Ovary (tissue), 7 donors: ENCODE measurements at regions not wholly inside any gene's neighbourhood (a gene's known extent, or its start where the extent isn't known, plus 50 kb on each side); places are given as distances from the start of the nearest gene placed in this dataset.

Experiments used
- DNase-seq, 5 donors: peaks; one replicate each; pipeline ENCODE4 v3.0.0-alpha.2; 2019 to 2020
- H3K27ac ChIP-seq, 2 donors: fragments of 200-600 bp; one replicate each; pipeline versions ENCODE4 v1.5.1 to v1.8.0; 2019 to 2022
- H3K27me3 ChIP-seq: fragments of 200-600 bp; one replicate; pipeline ENCODE4 v1.8.0; 2022
- H3K36me3 ChIP-seq: fragments of 200-600 bp; sonication (generic); one replicate; pipeline ENCODE4 v1.5.1; 2019
- H3K4me1 ChIP-seq: one replicate; pipeline ENCODE4 v1.8.1; 2013; ENCODE audit warnings: mild to moderate bottlenecking, moderate library complexity; ENCODE audit not compliant: insufficient read depth
- H3K4me3 ChIP-seq: fragments of 200-600 bp; sonication (generic); one replicate; pipeline ENCODE4 v1.5.1; 2017
- H3K9me3 ChIP-seq, 2 donors: fragments of 200-600 bp in 1 of 2; sonication (generic) in 1 of 2; one replicate each; pipeline versions ENCODE4 v1.5.1 to v1.8.1; 2013 to 2019; ENCODE audit warnings: mild to moderate bottlenecking in 1 of 2, moderate library complexity in 1 of 2
- CTCF ChIP-seq, 3 donors: fragments of 450-650 bp in 2 of 3; fragments of 200-600 bp in 1 of 3; IDR thresholded peaks; one replicate each; pipeline versions ENCODE4 v1.5.1 to v1.8.0; 2016 to 2022; ENCODE audit warnings: antibody characterized with exemption in 3 of 3, mild to moderate bottlenecking in 1 of 3
- EP300 ChIP-seq: sonication (generic); formaldehyde crosslinking; IDR thresholded peaks from one replicate; pipeline ENCODE4 v1.6.1; 2017; ENCODE audit warnings: antibody characterized with exemption
- POLR2A ChIP-seq: fragments of 450-650 bp; IDR thresholded peaks from one replicate; pipeline ENCODE4 v1.6.1; 2017; ENCODE audit warnings: antibody characterized with exemption, mild to moderate bottlenecking, moderate library complexity
- WGBS, 3 donors: extraction: QIAGEN DNeasy Blood & Tissue Kit in 1 of 3; methylation state at CpG; one replicate each; pipeline versions ENCODE4 v1.1.5 to v1.1.7; 2013 to 2017; 5-methylcytosine and 5-hydroxymethylcytosine counted together
- intact Hi-C, 4 donors: fragments of 100-400 bp; cut with DNase I; formaldehyde crosslinking; loops; one replicate each; pipeline versions ENCODE4 v1.11.0 to v1.15.1; 2022 to 2023
- donor health status: DM: no; HTN: no; CAD: no; lungs with moderate emphysema.
- donor health status: DM: no; HTN: no; CAD: no.
- donor health status: Bipolar disorder and iron deficiency.
- donor health status: DM: no; HTN: no; CAD: no.
- donor health status: DM: yes; HTN: yes; CAD: no.

- Histone ChIP-seq H3K36me3 (no peaks in the 10 kb centered on the region), H3K9me3 (no peaks in the 10 kb centered on the region), H3K4me1 (peaks cover 2% of the 10 kb centered on the region), H3K4me3 (no peak overlapping the region), H3K27me3 (no peaks in the 10 kb centered on the region), H3K27ac (no peak overlapping the region)
- intact Hi-C loops = no loop called here
- TF ChIP-seq EP300 (no peak), CTCF (IDR thresholded peaks at IDR 0.05) (no peak), POLR2A (no peak)
- DNase-seq = no peak
Measured at GRCh38 chr13:80462567-80462966, 121.6 kb upstream of the SPRY2 start.

GRCh38 chr13:80462037-80462436 is 121.1 kb upstream of the SPRY2 start:
- no peak for DNase-seq
- no peak overlapping the region for H3K4me3 ChIP-seq
- H3K9me3 ChIP-seq = no peaks in the 10 kb centered on the region
- intact Hi-C loops = no loop called here
- no peaks in the 10 kb centered on the region for H3K27me3 ChIP-seq
- no peaks in the 10 kb centered on the region for H3K36me3 ChIP-seq
- WGBS, 3 donors = 79 to 89% (median 84%) methylated on average over 1 of the region's 1 CpG
- H3K4me1 ChIP-seq = peaks cover 2% of the 10 kb centered on the region
- H3K27ac ChIP-seq = no peak overlapping the region
- TF ChIP-seq EP300 (no peak), POLR2A (no peak), CTCF (IDR thresholded peaks at IDR 0.05) (no peak)

- Histone ChIP-seq H3K36me3 (no peaks in the 10 kb centered on the region), H3K27me3 (no peaks in the 10 kb centered on the region), H3K4me3 (no peak overlapping the region), H3K27ac (no peak overlapping the region), H3K4me1 (no peaks in the 10 kb centered on the region), H3K9me3 (no peaks in the 10 kb centered on the region)
- intact Hi-C loops = no loop called here
- DNase-seq = no peak
- TF ChIP-seq EP300 (no peak), CTCF (IDR thresholded peaks at IDR 0.05) (no peak), POLR2A (no peak)
- WGBS, 3 donors = 49 to 69% (median 57%) methylated on average over 2 of the region's 2 CpGs
Measured at GRCh38 chr13:80458543-80458942, 117.6 kb upstream of the SPRY2 start.

GRCh38 chr13:80454245-80454644 is 113.3 kb upstream of the SPRY2 start:
- H3K27ac ChIP-seq = no peak overlapping the region
- no peaks in the 10 kb centered on the region for H3K4me1 ChIP-seq
- H3K4me3 ChIP-seq = no peak overlapping the region
- no peaks in the 10 kb centered on the region for H3K27me3 ChIP-seq
- no peaks in the 10 kb centered on the region for H3K36me3 ChIP-seq
- 40 to 53% (median 47%) methylated on average over 1 of the region's 1 CpG for WGBS, 3 donors
- intact Hi-C loops = no loop called here
- TF ChIP-seq EP300 (no peak), POLR2A (no peak), CTCF (IDR thresholded peaks at IDR 0.05) (no peak)
- H3K9me3 ChIP-seq = no peaks in the 10 kb centered on the region
- DNase-seq = no peak

- intact Hi-C loops = no loop called here
- H3K4me1 ChIP-seq = no peaks in the 10 kb centered on the region
- H3K27ac ChIP-seq = no peak overlapping the region
- no peak overlapping the region for H3K4me3 ChIP-seq
- no peaks in the 10 kb centered on the region for H3K27me3 ChIP-seq
- H3K9me3 ChIP-seq = no peaks in the 10 kb centered on the region
- H3K36me3 ChIP-seq = no peaks in the 10 kb centered on the region
- no peak for DNase-seq
- 97 to 100% (median 100%) methylated on average over 1 of the region's 1 CpG for WGBS, 3 donors
- TF ChIP-seq POLR2A (no peak), CTCF (IDR thresholded peaks at IDR 0.05) (no peak), EP300 (no peak)
Measured at GRCh38 chr13:80452279-80452678, 111.4 kb upstream of the SPRY2 start.
